HG03135 (cell line): ENCODE measurements at regions not wholly inside any gene's neighbourhood (a gene's known extent, or its start where the extent isn't known, plus 50 kb on each side); places are given as distances from the start of the nearest gene placed in this dataset.
"Not testable (repeated sequence)": the region's sequence is repeated elsewhere in the genome, so short reads cannot be mapped to it uniquely, and the experiment has no call there.

Source experiments
- ATAC-seq: cut with Tn5 transposase; IDR thresholded peaks from one replicate; pipeline ENCODE4 v1.9.1; 2021; ENCODE audit warnings: mild to moderate bottlenecking, moderate library complexity; ENCODE audit not compliant: unreplicated experiment

DNA sequence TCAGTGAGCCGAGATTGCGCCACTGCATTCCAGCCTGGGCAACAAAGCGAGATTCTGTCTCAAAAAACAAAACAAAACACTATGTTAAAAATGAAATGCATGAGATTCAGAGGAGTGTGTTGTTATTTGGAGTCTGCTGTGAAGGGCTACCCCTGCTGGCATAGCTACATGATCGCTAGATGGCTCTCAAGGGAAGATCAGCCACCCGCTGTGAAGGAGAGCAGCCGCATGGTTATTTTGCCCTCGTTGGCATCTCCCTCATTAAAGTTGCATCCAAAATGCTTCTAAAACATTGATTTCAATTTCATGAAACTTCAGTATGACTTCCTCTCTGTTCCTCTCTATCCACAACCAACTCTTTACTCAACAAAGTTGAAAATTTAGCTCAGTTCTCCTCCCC lies 54.8 kb upstream of the NDUFV2 start:
- ATAC-seq = no peak

DNA sequence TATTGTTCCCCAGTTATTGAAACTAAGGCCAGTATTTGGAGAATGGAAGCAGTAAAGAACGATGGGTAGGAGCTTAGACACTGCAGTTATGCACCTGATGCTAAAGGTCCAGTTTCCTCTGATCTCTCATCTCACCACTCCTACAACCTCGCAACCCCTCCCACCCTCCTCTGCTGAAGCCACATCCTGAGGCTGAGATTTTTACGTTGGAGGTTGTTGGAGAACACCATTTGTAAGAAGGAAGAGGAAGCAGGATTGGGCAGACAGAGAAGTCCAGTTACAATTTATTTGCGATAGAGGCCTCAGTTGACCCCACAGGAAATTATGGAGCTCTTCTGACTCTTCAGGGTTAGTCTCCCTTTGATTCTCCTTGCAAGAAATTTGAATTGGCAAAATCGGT lies 54.3 kb upstream of the NDUFV2 start:
- ATAC-seq = no peak

DNA sequence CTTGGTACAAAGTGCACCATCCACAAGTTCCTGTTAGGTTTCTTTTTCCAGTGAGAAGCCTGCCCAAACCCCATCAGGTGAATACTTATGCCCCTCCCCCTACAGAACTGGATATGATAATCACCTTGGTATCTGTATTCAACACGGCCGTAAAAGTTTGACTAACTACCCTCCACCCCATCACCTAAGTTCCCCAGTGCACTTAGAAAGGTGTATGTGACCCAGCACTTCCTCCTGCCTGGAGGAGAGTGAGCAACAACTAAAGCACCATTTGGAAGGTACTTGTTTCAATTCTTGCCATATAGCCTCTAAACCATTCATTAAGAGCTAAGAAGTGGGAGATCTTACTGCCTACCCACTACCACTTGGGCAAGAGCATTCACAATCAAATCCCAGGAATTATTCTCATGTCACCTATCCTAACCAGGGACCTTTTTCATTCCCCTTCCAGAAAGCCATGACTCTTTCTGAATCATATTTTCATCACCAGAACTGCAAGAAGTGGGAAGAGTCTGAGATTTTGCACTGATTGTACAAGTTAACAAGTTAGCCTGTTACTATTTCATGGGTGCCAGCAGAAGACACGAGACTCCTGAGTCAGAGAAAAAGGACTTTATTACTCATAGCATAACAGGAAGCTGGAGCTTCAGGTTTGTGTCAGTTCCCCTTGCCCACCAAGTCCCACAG lies 53.5 kb upstream of the NDUFV2 start:
- ATAC-seq = no peak

DNA sequence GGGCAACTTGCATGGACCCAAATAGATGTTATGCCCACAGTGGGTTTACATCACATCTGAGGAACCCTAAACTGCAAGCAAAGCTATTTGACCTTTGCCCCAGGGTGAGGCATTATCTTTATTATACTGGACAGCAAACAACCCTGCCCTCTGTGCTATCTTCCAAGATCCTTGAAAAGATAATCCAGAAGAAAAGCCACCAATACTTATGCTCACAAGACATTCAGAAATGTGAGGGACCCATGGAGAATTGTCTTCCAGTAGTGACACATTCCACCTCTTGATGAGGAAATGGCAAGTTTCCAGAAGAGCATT lies 53.0 kb upstream of the NDUFV2 start:
- no peak for ATAC-seq

DNA sequence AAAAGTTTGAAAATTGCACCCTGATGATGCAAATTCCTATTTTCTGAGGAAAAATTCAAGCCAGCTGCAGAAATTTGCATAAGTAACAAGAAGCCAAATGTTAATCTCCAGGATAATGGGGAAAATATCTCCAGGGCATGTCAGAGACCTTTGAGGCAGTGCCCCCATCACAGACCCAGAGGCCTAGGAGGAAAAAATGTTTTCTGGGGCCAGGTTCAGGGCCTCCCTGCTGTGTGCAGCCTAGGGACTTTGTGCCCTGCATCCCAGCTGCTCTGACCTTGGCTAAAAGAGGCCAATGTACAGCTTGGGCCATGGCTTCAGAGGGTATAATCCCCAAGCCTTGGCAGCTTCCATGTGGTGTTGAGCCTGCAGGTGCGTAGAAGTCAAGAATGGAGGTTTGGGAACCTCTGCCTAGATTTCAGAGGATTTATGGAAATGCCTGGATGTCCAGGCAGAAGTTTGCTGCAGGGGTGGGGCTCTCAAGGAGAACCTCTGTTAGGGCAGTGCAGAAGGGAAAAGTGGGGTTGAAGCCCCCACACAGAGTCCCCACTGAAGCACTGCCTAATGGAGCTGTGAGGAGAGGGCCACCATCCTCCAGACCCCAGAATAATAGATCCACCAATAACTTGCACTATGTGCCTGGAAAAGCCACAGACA lies 51.7 kb upstream of the NDUFV2 start:
- ATAC-seq = not testable (repeated sequence)
